Sigmoid colon (tissue), 6 donors: ENCODE measurements at regions not wholly inside any gene's neighbourhood (a gene's known extent, or its start where the extent isn't known, plus 50 kb on each side); places are given as distances from the start of the nearest gene placed in this dataset.

Experiments
- DNase-seq: peaks from one replicate; pipeline ENCODE4 v3.0.0-alpha.2; 2019
- H3K27ac ChIP-seq, 4 donors: fragments of 200-600 bp; sonication (generic); one replicate each; pipeline ENCODE4 v1.5.1; 2016 to 2019; ENCODE audit warnings: mild to moderate bottlenecking in 1 of 4
- H3K27me3 ChIP-seq, 3 donors: fragments of 200-600 bp; sonication (generic); one replicate each; pipeline ENCODE4 v1.5.1; 2019; ENCODE audit warnings: mild to moderate bottlenecking in 1 of 3
- H3K36me3 ChIP-seq, 4 donors: fragments of 200-600 bp; sonication (generic); one replicate each; pipeline ENCODE4 v1.5.1; 2016 to 2019
- H3K4me1 ChIP-seq, 4 donors: fragments of 200-600 bp; sonication (generic); one replicate each; pipeline ENCODE4 v1.5.1; 2017 to 2019
- H3K4me3 ChIP-seq, 4 donors: fragments of 200-600 bp; sonication (generic); one replicate each; pipeline ENCODE4 v1.5.1; 2017 to 2019; ENCODE audit warnings: mild to moderate bottlenecking in 2 of 4, moderate library complexity in 1 of 4
- H3K9me3 ChIP-seq, 4 donors: fragments of 200-600 bp in 3 of 4; sonication (generic) in 3 of 4; one replicate each; pipeline versions ENCODE4 v1.5.1 to v1.6.1; 2013 to 2019
- CTCF ChIP-seq, 4 experiments: fragments of 450-650 bp in 3 of 4; fragments of 200-600 bp in 1 of 4; IDR thresholded peaks; one replicate each; pipeline ENCODE4 v1.5.1; 2016 to 2019; ENCODE audit warnings: antibody characterized with exemption in 4 of 4, mild to moderate bottlenecking in 3 of 4, moderate library complexity in 2 of 4
- EP300 ChIP-seq, 4 donors: sonication (generic); formaldehyde crosslinking; IDR thresholded peaks; one replicate each; pipeline ENCODE4 v1.6.1; 2017; ENCODE audit warnings: antibody characterized with exemption in 4 of 4
- POLR2A ChIP-seq, 2 donors: fragments of 450-650 bp; IDR thresholded peaks; one replicate each; pipeline ENCODE4 v1.6.1; 2016; ENCODE audit warnings: antibody characterized with exemption in 2 of 2, mild to moderate bottlenecking in 2 of 2, moderate library complexity in 2 of 2
- POLR2AphosphoS5 ChIP-seq, 4 donors: sonication (generic); formaldehyde crosslinking; IDR thresholded peaks; one replicate each; pipeline ENCODE4 v1.6.1; 2017; ENCODE audit warnings: antibody characterized with exemption in 4 of 4
- WGBS, 2 donors: extraction: QIAGEN DNeasy Blood & Tissue Kit; methylation state at CpG; one replicate each; pipeline ENCODE4 v1.1.7; 2013; 5-methylcytosine and 5-hydroxymethylcytosine counted together
- intact Hi-C: fragments of 100-400 bp; cut with DNase I; formaldehyde crosslinking; loops from one replicate; pipeline ENCODE4 v1.15.1; 2023
- donor health status: healthy with polysubstance abuse.
- donor health status: healthy.

- 74 to 83% methylated on average over 1 of the region's 1 CpG for WGBS, 2 donors
- Histone ChIP-seq H3K27ac (no peak overlapping the region), H3K4me1 (no peaks in the 10 kb centered on the region), H3K4me3 (no peak overlapping the region), H3K9me3 (no peaks in the 10 kb centered on the region), H3K27me3 (no peaks in the 10 kb centered on the region), H3K36me3 (no peaks in the 10 kb centered on the region)
- intact Hi-C loops, result no loop called here
- TF ChIP-seq EP300 (IDR thresholded peaks at IDR 0.05) (no peak), CTCF (IDR thresholded peaks at IDR 0.05) (no peak), POLR2AphosphoS5 (IDR thresholded peaks at IDR 0.05) (no peak), POLR2A (IDR thresholded peaks at IDR 0.05) (no peak)
- DNase-seq, result no peak
Observed at GRCh38 chr5:42015681-42016080, 90.6 kb downstream of the FBXO4 start.

- Histone ChIP-seq H3K27me3 (no peaks in the 10 kb centered on the region), H3K36me3 (no peaks in the 10 kb centered on the region), H3K4me1 (no peaks in the 10 kb centered on the region), H3K9me3 (no peaks in the 10 kb centered on the region), H3K4me3 (no peak overlapping the region), H3K27ac (no peak overlapping the region)
- 66 to 76% methylated on average over 3 of the region's 3 CpGs for WGBS, 2 donors
- TF ChIP-seq POLR2AphosphoS5 (IDR thresholded peaks at IDR 0.05), result no peak
- TF ChIP-seq POLR2A (IDR thresholded peaks at IDR 0.05), result no peak
- no peak for TF ChIP-seq EP300 (IDR thresholded peaks at IDR 0.05)
- TF ChIP-seq CTCF (IDR thresholded peaks at IDR 0.05), result no peak
- intact Hi-C loops, result no loop called here
- DNase-seq, result no peak
Observed at GRCh38 chr5:42020788-42021530, 95.9 kb downstream of the FBXO4 start.

- Histone ChIP-seq H3K27me3 (no peaks in the 10 kb centered on the region), H3K4me1 (no peaks in the 10 kb centered on the region), H3K36me3 (no peaks in the 10 kb centered on the region), H3K9me3 (no peaks in the 10 kb centered on the region), H3K4me3 (no peak overlapping the region), H3K27ac (no peak overlapping the region)
- TF ChIP-seq CTCF (IDR thresholded peaks at IDR 0.05), result no peak
- WGBS, 2 donors, result 64 to 68% methylated on average over 2 of the region's 2 CpGs
- DNase-seq, result no peak
- intact Hi-C loops, result no loop called here
Observed at GRCh38 chr5:42021923-42022322, 96.8 kb downstream of the FBXO4 start.

- no peak overlapping the region for H3K4me3 ChIP-seq
- H3K36me3 ChIP-seq, result no peaks in the 10 kb centered on the region
- no peak overlapping the region for H3K27ac ChIP-seq
- no peaks in the 10 kb centered on the region for H3K27me3 ChIP-seq
- no peak for TF ChIP-seq EP300 (IDR thresholded peaks at IDR 0.05)
- no peak for TF ChIP-seq CTCF (IDR thresholded peaks at IDR 0.05)
- no peak for TF ChIP-seq POLR2A (IDR thresholded peaks at IDR 0.05)
- no peak for TF ChIP-seq POLR2AphosphoS5 (IDR thresholded peaks at IDR 0.05)
- intact Hi-C loops, result no loop called here
- no peaks in the 10 kb centered on the region for H3K9me3 ChIP-seq
- WGBS, 2 donors, result 27 to 45% methylated on average over 2 of the region's 2 CpGs
- no peak for DNase-seq
- H3K4me1 ChIP-seq, result no peaks in the 10 kb centered on the region
Observed at GRCh38 chr5:42022383-42022972, 97.4 kb downstream of the FBXO4 start.

- Histone ChIP-seq H3K4me1 (no peaks in the 10 kb centered on the region), H3K4me3 (no peak overlapping the region), H3K27ac (no peak overlapping the region), H3K9me3 (no peaks in the 10 kb centered on the region), H3K36me3 (no peaks in the 10 kb centered on the region), H3K27me3 (no peaks in the 10 kb centered on the region)
- 83 to 87% methylated on average over 2 of the region's 2 CpGs for WGBS, 2 donors
- no peak for TF ChIP-seq POLR2AphosphoS5 (IDR thresholded peaks at IDR 0.05)
- no peak for DNase-seq
- intact Hi-C loops, result no loop called here
Observed at GRCh38 chr5:42026446-42026845, 101.4 kb downstream of the FBXO4 start.
